ENCODE measurements at regions not wholly inside any gene's neighbourhood (a gene's known extent, or its start where the extent isn't known, plus 50 kb on each side); places are given as distances from the start of the nearest gene placed in this dataset.

DNA sequence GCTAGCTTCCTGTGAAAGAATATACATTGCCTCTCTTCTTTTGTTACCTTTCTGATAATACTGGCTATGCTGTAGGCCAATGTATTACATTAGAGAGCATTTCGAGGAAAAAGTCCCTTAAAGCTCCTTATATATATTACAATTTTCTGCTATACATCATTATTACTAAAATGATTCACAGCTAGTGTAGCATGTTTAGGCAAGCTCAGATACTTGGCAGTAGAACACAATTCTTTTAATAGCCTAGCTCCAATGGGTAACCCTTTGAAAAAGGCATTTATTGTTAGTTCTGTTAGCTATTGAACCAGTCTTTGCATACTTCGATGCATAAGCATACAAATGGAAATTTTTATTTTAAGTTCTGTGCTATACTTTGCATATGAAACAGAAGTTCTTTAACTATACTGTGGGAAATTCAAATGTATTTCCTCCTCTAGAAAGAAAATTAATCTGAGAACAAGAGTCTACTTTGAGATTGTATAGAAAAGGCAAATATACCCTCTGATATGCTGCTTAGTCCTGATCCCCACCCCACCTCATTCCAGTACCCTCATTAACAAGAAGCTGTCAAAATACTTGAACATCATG lies 55.6 kb upstream of the SKAP2 start:
- no peak for DNase-seq
- in situ Hi-C loops (cut with HindIII; ENCODE audit: low pct_ligation_motif_present, low pct_unique_long_range_greater_than_20kb, low sequenced_read_pairs) = no loop called here

DNA sequence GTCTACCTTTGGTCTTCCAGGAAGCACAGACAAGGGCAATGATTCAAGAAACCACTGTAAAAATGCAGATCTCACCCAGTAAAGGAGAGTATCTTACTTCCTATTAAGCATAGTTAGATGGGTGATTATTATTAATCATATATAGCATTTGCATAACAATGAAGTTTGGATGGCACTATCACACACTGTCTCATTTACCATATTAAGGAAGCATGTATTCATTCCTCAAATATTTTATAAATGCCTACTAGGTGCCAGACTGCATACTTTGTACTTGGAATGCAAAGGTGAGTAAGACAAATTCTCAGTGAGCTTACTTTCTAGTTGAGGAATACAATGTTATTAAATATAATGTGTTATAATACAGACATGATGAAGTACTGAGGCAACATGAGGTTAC lies 53.9 kb upstream of the SKAP2 start:
- in situ Hi-C loops (cut with HindIII; ENCODE audit: low pct_ligation_motif_present, low pct_unique_long_range_greater_than_20kb, low sequenced_read_pairs) = no loop called here
- DNase-seq = peak; percentile 37

DNA sequence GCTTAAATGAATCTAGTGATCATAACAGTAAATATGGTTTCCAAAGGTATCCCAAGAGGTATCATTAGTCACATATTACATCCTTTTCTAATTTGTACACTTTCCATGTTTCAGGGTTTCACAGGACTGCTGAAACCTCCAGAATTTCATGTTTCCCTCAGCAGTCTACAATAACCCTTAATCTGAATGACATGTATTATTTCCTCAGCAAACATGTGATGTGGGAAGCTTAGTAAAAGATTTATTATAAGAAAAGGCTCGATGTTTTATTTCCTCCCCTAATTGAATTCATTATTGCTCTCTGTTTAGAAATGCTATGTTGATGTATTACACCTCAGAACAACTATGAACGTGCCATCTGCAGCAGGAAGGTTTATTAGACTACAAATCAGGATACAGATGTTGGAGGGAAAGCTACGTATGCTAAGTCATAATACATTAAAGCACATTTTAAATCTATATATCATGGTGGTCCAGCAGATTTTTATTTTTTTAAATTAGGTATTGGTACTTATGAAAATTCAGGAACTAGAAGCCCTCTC lies 52.5 kb upstream of the SKAP2 start:
- no peak for DNase-seq
- in situ Hi-C loops (cut with HindIII; ENCODE audit: low pct_ligation_motif_present, low pct_unique_long_range_greater_than_20kb, low sequenced_read_pairs) = no loop called here

DNA sequence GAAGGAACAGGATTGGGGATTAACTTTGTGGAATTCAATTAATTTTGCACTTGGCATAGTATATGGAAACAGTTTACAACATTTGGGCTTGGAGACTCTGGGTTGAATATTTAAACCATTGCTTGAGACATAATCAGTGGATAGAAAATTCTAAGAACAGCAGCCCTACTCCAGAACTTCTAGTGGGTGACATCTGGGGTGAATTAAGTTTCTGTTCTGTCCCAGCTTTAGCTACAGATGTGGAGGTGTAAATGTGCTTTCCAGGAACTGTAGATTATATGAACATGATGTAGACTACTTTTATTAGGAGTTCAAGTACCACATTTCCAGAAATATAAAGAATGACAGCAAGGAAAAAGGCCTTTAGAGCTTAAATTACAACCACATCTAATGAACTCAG lies 51.9 kb upstream of the SKAP2 start:
- in situ Hi-C loops (cut with HindIII; ENCODE audit: low pct_ligation_motif_present, low pct_unique_long_range_greater_than_20kb, low sequenced_read_pairs) = no loop called here

More for the DNA sequence above, 51.9 kb upstream of the SKAP2 start:
- DNase-seq = no peak
